GM12878 (cell line): ENCODE measurements at regions not wholly inside any gene's neighbourhood (a gene's known extent, or its start where the extent isn't known, plus 50 kb on each side); places are given as distances from the start of the nearest gene placed in this dataset.

ENCODE experiments used
- BHLHE40 ChIP-seq, 2 experiments: fragments of 450-650 bp in 1 of 2; IDR thresholded peaks; 2 replicates each; pipeline ENCODE4 v1.6.1; 2011 to 2017; ENCODE audit warnings: low read depth in 2 of 2, borderline replicate concordance in 1 of 2, improper control_type of control experiment in 1 of 2, low read length in 1 of 2, mild to moderate bottlenecking in 1 of 2
- POLR2AphosphoS5 ChIP-seq: IDR thresholded peaks from 2 replicates; pipeline ENCODE4 v1.6.1; 2011; ENCODE audit warnings: mild to moderate bottlenecking, low read length, inconsistent platforms
- RAD21 ChIP-seq: IDR thresholded peaks from 2 replicates; pipeline ENCODE4 v1.6.1; 2011; ENCODE audit warnings: mild to moderate bottlenecking, low read depth, low read length, moderate library complexity; ENCODE audit not compliant: insufficient read depth
- SMC3 ChIP-seq: IDR thresholded peaks from 2 replicates; pipeline ENCODE4 v1.6.1; 2011; ENCODE audit warnings: low read length, improper control_type of control experiment, borderline replicate concordance
- TAF1 ChIP-seq: IDR thresholded peaks from 2 replicates; pipeline ENCODE4 v1.6.1; 2011; ENCODE audit warnings: mild to moderate bottlenecking, low read depth, low read length, borderline replicate concordance
- TF ChIP-seq, protein P1 (sequence below): fragments of 450-650 bp; IDR thresholded peaks from 2 replicates; pipeline ENCODE4 v1.6.1; 2017; ENCODE audit warnings: mild to moderate bottlenecking, moderate library complexity
- TF ChIP-seq, protein P2 (sequence below), 3 experiments: IDR thresholded peaks in 2 of 3; conservative IDR thresholded peaks in 1 of 3; 2 replicates each; pipeline ENCODE4 v1.5.1; 2011; ENCODE audit warnings: low read depth in 3 of 3, low read length in 3 of 3, mild to moderate bottlenecking in 3 of 3, control low read depth in 2 of 3, moderate library complexity in 2 of 3, inconsistent platforms in 1 of 3, mixed read lengths in 1 of 3; ENCODE audit not compliant: control insufficient read depth in 2 of 3, insufficient read depth in 1 of 3; ENCODE audit errors: extremely low read depth in 1 of 3
- TF ChIP-seq, protein P3 (sequence below): IDR thresholded peaks from 2 replicates; pipeline ENCODE4 v1.6.1; 2012; ENCODE audit warnings: low read depth, low read length, improper control_type of control experiment

DNA sequence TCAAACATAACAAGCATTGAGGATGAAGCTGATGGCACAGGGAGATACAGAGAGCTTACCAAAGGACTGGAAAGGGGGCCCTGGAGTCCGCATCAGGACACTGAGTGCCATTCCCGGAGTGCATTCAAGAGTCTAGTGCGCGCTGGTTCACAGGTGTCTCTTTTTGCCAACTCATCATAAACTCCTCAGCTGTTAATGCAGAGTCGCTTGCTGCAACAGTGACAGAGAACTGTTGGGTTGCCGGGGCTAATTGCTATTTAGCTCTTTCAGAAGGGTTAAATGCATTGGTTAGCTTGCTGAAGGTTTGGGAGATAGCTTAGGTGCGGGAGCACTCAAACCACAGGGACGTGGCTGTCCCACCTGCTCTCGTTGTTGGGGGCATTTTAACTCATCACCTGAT, 1091.6 kb upstream of the EEF2KMT start:
- TF ChIP-seq, protein P1, sequence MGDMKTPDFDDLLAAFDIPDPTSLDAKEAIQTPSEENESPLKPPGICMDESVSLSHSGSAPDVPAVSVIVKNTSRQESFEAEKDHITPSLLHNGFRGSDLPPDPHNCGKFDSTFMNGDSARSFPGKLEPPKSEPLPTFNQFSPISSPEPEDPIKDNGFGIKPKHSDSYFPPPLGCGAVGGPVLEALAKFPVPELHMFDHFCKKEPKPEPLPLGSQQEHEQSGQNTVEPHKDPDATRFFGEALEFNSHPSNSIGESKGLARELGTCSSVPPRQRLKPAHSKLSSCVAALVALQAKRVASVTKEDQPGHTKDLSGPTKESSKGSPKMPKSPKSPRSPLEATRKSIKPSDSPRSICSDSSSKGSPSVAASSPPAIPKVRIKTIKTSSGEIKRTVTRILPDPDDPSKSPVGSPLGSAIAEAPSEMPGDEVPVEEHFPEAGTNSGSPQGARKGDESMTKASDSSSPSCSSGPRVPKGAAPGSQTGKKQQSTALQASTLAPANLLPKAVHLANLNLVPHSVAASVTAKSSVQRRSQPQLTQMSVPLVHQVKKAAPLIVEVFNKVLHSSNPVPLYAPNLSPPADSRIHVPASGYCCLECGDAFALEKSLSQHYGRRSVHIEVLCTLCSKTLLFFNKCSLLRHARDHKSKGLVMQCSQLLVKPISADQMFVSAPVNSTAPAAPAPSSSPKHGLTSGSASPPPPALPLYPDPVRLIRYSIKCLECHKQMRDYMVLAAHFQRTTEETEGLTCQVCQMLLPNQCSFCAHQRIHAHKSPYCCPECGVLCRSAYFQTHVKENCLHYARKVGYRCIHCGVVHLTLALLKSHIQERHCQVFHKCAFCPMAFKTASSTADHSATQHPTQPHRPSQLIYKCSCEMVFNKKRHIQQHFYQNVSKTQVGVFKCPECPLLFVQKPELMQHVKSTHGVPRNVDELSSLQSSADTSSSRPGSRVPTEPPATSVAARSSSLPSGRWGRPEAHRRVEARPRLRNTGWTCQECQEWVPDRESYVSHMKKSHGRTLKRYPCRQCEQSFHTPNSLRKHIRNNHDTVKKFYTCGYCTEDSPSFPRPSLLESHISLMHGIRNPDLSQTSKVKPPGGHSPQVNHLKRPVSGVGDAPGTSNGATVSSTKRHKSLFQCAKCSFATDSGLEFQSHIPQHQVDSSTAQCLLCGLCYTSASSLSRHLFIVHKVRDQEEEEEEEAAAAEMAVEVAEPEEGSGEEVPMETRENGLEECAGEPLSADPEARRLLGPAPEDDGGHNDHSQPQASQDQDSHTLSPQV = no peak
- TF ChIP-seq, protein P2, sequence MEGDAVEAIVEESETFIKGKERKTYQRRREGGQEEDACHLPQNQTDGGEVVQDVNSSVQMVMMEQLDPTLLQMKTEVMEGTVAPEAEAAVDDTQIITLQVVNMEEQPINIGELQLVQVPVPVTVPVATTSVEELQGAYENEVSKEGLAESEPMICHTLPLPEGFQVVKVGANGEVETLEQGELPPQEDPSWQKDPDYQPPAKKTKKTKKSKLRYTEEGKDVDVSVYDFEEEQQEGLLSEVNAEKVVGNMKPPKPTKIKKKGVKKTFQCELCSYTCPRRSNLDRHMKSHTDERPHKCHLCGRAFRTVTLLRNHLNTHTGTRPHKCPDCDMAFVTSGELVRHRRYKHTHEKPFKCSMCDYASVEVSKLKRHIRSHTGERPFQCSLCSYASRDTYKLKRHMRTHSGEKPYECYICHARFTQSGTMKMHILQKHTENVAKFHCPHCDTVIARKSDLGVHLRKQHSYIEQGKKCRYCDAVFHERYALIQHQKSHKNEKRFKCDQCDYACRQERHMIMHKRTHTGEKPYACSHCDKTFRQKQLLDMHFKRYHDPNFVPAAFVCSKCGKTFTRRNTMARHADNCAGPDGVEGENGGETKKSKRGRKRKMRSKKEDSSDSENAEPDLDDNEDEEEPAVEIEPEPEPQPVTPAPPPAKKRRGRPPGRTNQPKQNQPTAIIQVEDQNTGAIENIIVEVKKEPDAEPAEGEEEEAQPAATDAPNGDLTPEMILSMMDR (IDR thresholded peaks at IDR 0.05 in 2 of 3, conservative IDR thresholded peaks at IDR 0.05 in 1 of 3; ENCODE audit: control insufficient read depth in 2 of 3, extremely low read depth in 1 of 3, insufficient read depth in 1 of 3, low read depth in 3 of 3, low read length in 3 of 3) = no peak
- TF ChIP-seq TAF1 (no peak), SMC3 (no peak), BHLHE40 (IDR thresholded peaks at IDR 0.05; ENCODE audit: borderline replicate concordance in 1 of 2, low read depth in 2 of 2, low read length in 1 of 2) (no peak), POLR2AphosphoS5 (no peak), RAD21 (no peak)
- TF ChIP-seq, protein P3, sequence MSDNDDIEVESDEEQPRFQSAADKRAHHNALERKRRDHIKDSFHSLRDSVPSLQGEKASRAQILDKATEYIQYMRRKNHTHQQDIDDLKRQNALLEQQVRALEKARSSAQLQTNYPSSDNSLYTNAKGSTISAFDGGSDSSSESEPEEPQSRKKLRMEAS = no peak
